Stimulated activated CD4-positive, alpha-beta T cell treated with anti-CD3 and anti-CD28 coated beads, TNF-alpha, amount 100 ng/mL, for 1 hour (primary cell): ENCODE measurements at regions not wholly inside any gene's neighbourhood (a gene's known extent, or its start where the extent isn't known, plus 50 kb on each side); places are given as distances from the start of the nearest gene placed in this dataset.
A peak's percentile ranks its signal among the peaks of the same experiment; 100 is the strongest.
"Not testable (repeated sequence)": the region's sequence is repeated elsewhere in the genome, so short reads cannot be mapped to it uniquely, and the experiment has no call there.

Experiments
- DNase-seq, 3 donors: peaks; one replicate each; pipeline ENCODE4 v3.0.0-alpha.2; 2020; ENCODE audit warnings: low read depth in 3 of 3, low spot score in 1 of 3

DNA sequence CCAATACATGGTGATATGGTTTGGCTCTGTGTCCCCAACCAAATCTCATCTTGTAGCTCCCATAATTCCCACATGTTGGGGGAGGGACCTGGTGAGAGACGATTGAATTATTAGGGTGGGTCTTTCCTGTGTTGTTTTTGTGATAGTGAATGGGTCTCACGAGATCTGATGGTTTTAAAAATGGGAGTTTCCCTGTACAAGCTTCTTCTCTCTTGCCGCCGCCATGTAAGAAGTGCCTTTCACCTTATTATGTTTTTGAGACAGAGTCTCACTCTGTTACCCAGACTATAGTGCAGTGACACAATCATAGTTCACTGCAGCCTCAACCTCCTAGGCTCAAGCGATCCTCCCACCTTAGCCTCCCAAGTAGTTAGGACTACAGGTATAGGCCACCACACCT, 629.1 kb downstream of the QKI start:
- not testable (repeated sequence) for DNase-seq

DNA sequence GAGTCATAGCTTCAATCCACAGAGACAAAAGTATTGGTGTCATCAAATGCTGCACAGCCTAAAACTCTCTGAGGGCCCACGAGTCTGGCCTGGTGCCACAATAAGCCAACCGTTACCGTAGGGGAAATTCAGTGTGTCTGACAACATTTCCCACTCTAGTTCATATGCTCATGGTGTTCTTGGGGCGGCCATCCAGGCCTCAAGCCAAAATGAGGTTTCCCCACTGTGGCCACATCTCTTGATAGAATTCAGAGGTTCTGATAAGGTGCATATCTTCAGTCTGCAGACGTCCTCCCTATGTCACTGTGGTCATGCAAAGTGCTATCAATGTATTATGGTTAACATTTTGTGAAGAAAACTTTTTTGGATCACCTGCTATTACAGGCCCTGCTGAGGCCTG, 627.7 kb downstream of the QKI start:
- DNase-seq, result no peak

- no peak for DNase-seq
These were observed 626.5 kb downstream of the QKI start for GRCh38 chr6:164040994-164041393.

DNA sequence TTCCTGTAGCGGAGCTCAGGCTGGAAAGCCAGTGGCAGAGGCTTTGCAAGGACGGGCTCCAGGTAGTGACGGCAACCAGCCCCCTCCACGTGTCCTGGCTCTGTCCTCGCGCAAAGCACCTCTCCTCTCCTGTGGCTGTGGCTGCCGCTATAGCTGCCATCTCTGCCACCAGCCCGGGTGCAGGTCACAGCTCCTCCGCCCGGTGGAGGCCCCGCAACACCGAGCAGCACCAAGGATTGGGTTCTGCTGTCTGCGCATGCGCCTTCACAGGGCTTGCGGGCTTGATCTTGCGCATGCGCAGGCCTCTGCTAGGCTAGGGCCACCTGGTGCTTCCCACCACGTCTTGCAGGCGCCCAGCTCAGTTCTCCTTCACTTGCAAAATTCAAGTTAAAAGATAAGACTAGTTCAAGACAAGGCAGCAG, 625.4 kb downstream of the QKI start:
- peak in 1 of 3 donors; percentile 28 for DNase-seq

DNA sequence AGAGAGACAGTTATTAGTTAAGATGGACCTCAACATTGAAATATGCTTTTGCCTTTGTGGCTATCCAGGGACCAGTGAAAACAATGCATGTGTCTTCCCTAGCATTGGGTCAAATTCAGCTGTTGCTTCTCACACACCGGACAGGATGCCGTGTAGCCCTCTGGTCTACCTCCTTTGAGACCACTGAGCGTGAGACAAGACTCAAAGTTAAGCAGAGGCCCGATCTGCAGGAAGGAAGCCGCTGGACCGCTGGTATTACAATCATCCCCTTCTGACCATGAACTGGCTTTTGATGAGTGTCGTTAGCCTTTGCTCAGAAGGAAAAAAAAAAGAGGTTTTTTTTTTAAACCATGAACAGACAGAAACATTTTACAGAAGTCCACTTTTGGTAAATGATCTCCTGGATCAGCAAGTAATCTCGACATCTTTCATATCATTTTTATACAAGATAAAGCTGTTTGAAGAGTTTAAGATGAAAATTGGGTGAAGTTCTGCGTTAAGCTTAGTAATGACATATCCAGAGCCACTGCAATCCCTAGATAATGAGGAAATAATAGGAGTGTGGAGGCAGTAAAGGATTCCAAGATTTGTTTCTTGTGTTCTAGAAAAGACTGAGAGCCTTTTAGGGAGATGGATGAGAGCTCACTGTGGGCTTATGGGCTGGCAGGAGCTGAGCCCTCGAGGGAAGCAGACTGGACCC, 622.8 kb downstream of the QKI start:
- no peak for DNase-seq

- no peak for DNase-seq
These were observed 621.5 kb downstream of the QKI start for GRCh38 chr6:164035900-164036485.

- DNase-seq, result no peak
These were observed 620.2 kb downstream of the QKI start for GRCh38 chr6:164034602-164035140.

DNA sequence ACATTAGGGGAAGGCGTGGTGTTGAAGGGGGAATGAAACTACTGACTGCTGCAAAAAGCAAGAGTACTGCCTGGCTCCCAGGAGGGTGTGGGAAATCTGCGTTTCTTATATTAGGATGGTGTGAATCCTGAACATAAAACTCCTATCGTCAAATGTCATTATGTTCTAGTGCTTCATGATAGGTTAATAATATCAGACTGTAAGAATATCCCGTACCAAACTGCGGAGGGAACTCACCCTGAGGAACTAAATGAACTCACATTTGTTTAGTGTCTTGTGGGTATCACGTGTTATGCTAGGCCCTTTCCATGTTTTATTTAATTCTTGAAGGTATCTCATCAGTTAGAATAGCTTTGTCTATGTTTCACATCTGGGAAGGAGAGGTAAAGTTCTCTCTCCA, 610.7 kb downstream of the QKI start:
- DNase-seq, result no peak

DNA sequence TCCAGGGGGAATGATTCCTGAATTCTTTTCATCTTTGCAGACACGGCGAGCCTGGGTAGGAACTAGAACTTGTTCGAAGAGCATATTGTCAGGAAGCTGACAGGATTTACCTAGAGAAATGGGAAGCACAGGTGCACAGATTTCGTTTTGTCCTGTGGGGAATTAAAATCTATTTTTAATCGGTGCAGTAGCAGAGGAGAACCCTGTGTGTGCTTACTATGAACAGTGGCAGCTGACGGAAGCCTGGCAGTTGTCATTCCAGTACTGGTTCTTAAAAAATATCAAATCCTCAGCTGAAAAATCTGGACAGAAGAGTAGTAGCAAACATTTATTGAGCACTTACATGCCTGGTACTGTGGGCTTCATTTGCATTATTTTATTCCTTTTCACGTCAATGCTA, 609.0 kb downstream of the QKI start:
- DNase-seq, result no peak

GRCh38 chr6:164022632-164023031, 608.1 kb downstream of the QKI start:
- no peak for DNase-seq

DNA sequence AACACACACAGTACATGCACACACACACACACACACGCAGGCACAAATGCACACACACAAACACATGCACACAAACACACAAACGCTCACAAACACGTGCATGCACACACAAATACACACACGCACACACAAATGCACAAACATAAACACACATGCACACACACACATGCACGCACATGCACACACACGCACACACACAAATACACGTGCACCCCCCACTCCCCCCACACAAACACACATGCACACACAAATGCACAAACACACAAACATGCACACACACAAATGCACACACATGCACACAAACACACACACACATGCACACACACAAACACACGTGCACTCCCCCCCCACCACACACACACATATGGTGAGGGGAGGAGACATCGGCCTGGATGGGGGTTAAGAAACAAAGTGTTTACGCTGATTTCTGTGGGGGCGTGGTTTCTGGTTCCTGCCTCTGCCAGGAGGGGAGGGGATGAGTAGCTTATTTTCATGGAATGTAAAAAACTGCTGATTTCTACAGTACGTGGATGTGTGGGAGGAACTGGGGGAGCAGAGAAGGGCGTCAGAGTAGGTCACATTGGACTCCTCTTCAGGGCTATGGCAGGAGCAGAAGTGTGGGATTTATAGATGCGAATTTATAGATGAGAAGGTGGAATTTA, 607.2 kb downstream of the QKI start:
- no peak for DNase-seq

DNA sequence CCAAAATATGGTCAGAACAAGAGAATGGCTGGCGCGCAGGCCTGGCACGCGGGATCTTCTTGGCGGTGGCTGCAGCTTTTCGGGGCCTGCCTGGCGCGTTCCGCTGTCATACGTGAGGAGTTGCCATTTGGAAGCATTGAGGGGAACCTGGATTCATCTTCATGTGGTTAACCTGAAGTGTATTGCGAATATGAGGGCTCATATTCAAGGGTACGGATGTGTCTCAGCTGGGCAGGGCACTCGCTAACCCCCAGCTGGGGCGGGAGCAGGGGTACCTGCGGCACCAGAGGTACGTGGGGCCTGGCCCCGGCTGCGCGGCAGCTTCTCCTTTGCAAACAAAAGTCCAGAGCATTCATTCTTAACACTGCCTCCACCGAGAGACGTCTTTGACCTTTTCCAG, 605.6 kb downstream of the QKI start:
- no peak for DNase-seq

- DNase-seq, result no peak
These were observed 603.6 kb downstream of the QKI start for GRCh38 chr6:164018133-164018532.

DNA sequence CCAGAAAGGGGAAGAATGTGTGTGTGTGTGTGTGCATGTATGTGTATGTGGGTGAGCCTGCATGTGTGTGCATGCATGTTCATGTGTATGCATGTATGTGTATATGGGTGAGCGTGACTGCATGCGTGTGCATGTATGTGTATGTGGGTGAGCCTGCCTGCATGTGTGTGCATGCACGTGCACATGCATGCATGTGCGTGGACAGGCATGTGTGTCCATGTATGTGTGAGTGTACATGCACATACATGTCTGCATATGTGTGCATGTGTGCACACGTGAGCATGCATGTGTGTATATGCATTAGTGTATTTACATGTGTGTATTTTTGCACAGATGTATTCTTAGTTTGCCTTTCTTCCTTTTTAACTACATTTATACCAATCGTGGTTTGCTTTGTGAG, 601.5 kb downstream of the QKI start:
- no peak for DNase-seq

- no peak for DNase-seq
These were observed 600.6 kb downstream of the QKI start for GRCh38 chr6:164015088-164015484.

DNA sequence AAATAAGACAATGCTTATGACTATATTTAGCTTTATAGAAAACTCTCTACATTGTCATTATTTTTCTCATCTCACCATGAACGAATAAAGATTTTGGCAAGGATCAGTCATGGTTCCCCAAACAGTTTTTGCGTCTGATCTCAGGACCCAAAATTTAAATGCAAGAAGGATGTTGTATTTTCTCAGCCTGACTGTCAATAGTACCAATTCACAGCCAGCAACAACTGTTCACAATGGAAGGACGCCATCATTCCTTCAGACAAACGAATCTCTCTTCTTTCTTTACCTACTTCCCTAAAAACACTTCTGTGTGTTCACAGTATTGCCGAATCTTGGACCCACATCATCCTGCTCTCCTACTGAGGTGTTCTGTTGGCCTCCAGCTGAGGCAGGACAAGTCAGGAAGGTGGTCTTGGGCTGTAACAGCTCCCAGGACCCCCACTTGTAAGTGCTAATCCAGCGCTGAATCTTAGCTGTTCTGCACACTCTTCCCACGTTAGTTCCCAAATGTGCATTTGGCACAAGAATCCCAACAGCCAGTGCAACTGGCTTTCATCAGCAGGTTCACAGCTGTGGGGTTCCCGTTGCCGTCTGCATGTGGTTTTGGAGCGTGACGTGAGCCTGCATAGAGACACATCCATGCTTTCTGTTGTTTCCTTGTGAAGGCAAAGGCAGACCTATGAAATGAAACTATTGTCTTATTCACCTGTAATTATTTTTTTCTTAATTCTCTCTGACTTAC, 600.0 kb downstream of the QKI start:
- DNase-seq, result no peak

GRCh38 chr6:164013480-164014208, 599.1 kb downstream of the QKI start:
- DNase-seq, result no peak

DNA sequence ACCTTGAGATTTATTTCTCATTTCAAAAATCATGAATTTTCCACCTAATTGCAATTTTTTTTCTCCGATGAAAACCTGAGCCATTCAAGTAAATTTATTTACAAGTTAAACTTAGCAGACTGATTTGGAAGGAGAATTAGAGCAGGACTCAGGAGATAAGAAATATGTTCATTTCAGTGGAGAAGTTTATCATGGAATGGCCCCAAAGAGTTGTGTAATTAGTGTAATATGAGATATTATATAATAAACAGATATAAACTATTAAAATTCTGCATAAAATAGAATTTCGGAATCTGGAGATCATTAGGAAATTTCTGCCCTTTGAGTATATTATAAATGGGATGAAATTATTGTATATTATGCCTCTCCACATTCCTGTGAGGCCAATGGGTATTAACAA, 596.8 kb downstream of the QKI start:
- DNase-seq, result no peak

DNA sequence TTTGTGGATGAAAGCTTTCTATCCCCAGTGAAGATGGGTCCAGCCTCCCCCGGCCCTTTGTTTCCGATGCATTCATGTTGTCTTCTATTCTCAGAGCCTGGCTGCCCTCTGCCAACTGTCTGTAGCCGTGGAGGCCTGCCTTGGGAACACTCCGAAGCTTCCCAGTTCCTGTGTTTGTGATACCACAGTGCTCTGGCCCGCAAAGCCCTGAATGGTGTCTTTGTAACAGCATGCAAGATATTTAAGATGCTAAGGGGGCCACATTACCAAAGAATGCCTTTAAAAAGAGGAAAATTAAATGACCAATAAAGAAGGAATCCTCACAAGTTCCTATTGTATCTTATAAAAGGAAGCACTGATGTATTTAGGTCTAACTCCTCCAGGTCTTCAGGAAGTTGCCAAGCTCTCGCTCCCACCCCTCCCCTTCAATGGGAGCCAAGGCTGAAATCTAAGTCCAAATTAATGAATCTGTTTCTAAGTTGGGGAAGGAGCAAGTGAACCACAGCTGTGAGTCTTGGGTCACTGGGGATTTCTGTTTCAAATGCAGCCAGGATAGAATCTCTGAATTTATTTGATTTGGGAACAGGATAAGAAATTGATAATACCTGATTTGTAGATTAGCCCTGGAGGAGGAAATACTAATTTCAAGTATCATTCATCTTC, 596.1 kb downstream of the QKI start:
- DNase-seq, result no peak

GRCh38 chr6:164008902-164009301, 594.4 kb downstream of the QKI start:
- DNase-seq, result no peak
